Thyroid gland (tissue), 4 donors: ENCODE measurements at regions not wholly inside any gene's neighbourhood (a gene's known extent, or its start where the extent isn't known, plus 50 kb on each side); places are given as distances from the start of the nearest gene placed in this dataset.

Source experiments
- DNase-seq, 2 donors: peaks; one replicate each; pipeline ENCODE4 v3.0.0-alpha.2; 2019
- H3K27ac ChIP-seq, 3 donors: fragments of 200-600 bp; sonication (generic); 1 replicate in 2 of 3; 2 replicates in 1 of 3; pipeline ENCODE4 v1.5.1; 2016 to 2019; ENCODE audit warnings: mild to moderate bottlenecking in 1 of 3, moderate library complexity in 1 of 3
- H3K27me3 ChIP-seq: fragments of 200-600 bp; sonication (generic); one replicate; pipeline ENCODE4 v1.5.1; 2019
- H3K36me3 ChIP-seq, 2 donors: fragments of 200-600 bp; sonication (generic); one replicate each; pipeline ENCODE4 v1.5.1; 2016 to 2019
- H3K4me1 ChIP-seq, 2 donors: fragments of 200-600 bp; sonication (generic); one replicate each; pipeline ENCODE4 v1.5.1; 2017 to 2019
- H3K4me3 ChIP-seq, 3 donors: fragments of 200-600 bp; sonication (generic); replicated peaks in 1 of 3; 1 replicate in 2 of 3; 2 replicates in 1 of 3; pipeline ENCODE4 v1.5.1; 2016; ENCODE audit warnings: mild to moderate bottlenecking in 1 of 3
- H3K9me3 ChIP-seq: fragments of 200-600 bp; sonication (generic); one replicate; pipeline ENCODE4 v1.5.1; 2017
- POLR2A ChIP-seq, 2 donors: fragments of 450-650 bp; IDR thresholded peaks; one replicate each; pipeline ENCODE4 v1.6.1; 2017; ENCODE audit warnings: antibody characterized with exemption in 2 of 2, mild to moderate bottlenecking in 2 of 2, moderate library complexity in 1 of 2
- WGBS, 2 donors: methylation state at CpG; one replicate each; pipeline ENCODE4 v1.1.5; 2017; 5-methylcytosine and 5-hydroxymethylcytosine counted together
- intact Hi-C: fragments of 100-400 bp; cut with DNase I; formaldehyde crosslinking; loops from one replicate; pipeline ENCODE4 v1.15.1; 2023
- TF ChIP-seq, protein P1 (sequence below), 6 experiments: fragments of 200-600 bp in 3 of 6; fragments of 450-650 bp in 3 of 6; sonication (generic) in 3 of 6; IDR thresholded peaks; one replicate each; pipeline ENCODE4 v1.5.1; 2016 to 2019; ENCODE audit warnings: antibody characterized with exemption in 6 of 6, mild to moderate bottlenecking in 2 of 6, inconsistent platforms in 1 of 6, moderate library complexity in 1 of 6

DNA sequence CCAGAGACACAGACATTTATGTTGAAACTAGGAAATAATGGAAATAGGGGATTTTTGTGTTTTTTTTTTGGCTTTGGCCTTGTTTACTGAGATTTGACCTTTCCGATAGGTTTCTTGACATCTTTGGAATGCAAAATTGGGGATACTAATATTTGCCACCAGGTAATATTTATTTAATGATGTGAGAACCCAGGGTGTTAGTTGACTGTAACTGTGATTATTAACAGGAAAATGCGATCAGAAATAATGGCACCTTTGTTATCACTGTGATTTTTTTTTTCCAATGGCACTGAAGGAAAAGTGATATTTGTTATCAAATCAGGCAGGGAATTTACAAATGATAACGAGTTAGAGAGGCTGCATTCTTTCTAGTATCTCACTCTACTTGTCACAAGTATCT is 330.5 kb downstream of the SOX4 start:
- H3K9me3 ChIP-seq: no peaks in the 10 kb centered on the region
- H3K4me1 ChIP-seq: no peaks in the 10 kb centered on the region
- DNase-seq: no peak
- WGBS, 2 donors: 88 to 89% methylated on average over 3 of the region's 3 CpGs
- intact Hi-C loops: no loop called here
- no peaks in the 10 kb centered on the region for H3K27me3 ChIP-seq
- TF ChIP-seq POLR2A (IDR thresholded peaks at IDR 0.05): no peak
- TF ChIP-seq, protein P1, sequence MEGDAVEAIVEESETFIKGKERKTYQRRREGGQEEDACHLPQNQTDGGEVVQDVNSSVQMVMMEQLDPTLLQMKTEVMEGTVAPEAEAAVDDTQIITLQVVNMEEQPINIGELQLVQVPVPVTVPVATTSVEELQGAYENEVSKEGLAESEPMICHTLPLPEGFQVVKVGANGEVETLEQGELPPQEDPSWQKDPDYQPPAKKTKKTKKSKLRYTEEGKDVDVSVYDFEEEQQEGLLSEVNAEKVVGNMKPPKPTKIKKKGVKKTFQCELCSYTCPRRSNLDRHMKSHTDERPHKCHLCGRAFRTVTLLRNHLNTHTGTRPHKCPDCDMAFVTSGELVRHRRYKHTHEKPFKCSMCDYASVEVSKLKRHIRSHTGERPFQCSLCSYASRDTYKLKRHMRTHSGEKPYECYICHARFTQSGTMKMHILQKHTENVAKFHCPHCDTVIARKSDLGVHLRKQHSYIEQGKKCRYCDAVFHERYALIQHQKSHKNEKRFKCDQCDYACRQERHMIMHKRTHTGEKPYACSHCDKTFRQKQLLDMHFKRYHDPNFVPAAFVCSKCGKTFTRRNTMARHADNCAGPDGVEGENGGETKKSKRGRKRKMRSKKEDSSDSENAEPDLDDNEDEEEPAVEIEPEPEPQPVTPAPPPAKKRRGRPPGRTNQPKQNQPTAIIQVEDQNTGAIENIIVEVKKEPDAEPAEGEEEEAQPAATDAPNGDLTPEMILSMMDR (IDR thresholded peaks at IDR 0.05): no peak
- no peak overlapping the region for H3K27ac ChIP-seq
- no peaks in the 10 kb centered on the region for H3K36me3 ChIP-seq
- H3K4me3 ChIP-seq: no peak overlapping the region

DNA sequence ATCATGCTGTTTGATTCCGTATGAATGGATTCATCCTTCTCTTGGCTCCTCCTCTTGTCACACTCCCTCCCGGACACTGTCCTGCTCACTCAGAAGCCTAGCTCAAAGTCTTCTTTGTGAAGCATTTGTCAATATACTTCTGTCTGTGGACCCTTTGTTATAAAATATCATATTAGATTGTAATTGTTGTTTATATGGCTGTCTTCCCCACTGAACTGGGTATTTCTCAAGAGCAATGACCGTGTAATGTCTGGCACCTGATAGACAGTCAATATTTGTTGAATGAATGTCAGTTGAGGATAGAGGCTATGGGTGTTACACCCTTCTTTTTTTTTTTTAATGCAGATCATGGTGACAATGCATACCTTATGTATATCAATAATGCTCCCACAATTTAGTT is 335.3 kb downstream of the SOX4 start:
- no peak for DNase-seq
- intact Hi-C loops: no loop called here
- no peaks in the 10 kb centered on the region for H3K9me3 ChIP-seq
- no peak overlapping the region for H3K27ac ChIP-seq
- no peak overlapping the region for H3K4me3 ChIP-seq
- 91 to 95% methylated on average over 3 of the region's 3 CpGs for WGBS, 2 donors
- TF ChIP-seq, protein P1 (IDR thresholded peaks at IDR 0.05): no peak
- no peak for TF ChIP-seq POLR2A (IDR thresholded peaks at IDR 0.05)
- H3K36me3 ChIP-seq: no peaks in the 10 kb centered on the region
- no peaks in the 10 kb centered on the region for H3K4me1 ChIP-seq
- H3K27me3 ChIP-seq: no peaks in the 10 kb centered on the region

DNA sequence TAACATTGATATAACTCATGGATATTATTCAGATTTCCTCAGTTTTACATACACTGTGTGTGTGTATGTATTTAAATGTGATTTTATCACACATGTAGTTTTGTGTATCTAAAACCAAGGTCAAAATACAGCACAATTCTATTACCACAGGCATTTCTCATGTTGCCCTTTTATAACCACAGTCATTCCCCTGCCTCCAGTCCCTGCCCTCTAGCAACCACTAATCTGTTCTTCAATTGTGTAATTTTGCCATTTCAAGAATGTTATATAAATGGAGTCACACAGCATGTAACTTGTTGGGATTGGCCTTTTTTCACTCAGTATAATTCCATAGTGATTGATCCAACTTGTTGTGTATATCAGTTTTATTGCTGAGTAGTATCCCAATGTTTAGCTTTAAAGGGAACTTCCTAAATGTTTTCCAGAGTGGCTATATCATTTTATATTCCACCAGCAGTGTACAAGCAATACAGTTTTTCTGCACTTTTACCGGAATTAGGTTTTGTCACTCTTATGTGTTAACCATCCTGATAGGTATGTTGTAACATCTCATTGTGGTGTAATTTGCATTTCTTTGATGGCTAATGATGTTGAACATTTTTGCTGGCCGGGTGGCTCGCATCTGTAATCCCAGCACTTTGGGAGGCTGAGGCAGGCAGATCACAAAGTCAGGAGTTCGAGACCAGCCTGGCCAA is 338.2 kb downstream of the SOX4 start:
- peaks cover 6 to 11% of the 10 kb centered on the region in 2 donors for H3K4me1 ChIP-seq

DNA sequence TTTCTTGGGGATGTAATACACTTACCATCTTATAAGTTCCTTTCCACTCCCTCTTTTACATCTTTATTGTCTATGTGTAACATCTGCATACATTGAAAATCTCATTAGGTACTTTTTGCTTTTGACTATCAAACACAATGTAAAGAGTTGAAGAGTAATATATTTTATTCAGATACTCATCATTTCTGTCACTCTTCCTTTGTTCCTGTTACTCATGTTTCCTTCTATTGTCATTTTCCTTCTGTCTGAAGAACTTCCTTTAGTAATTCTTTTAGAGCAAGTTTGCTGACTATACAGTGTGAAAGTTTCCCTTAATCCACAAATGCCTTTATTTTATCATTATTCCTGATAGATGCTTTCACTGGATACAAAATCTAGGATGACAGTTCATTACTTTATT is 339.8 kb downstream of the SOX4 start:
- TF ChIP-seq, protein P1 (IDR thresholded peaks at IDR 0.05): no peak

More for the DNA sequence above, 338.2 kb downstream of the SOX4 start:
- H3K4me3 ChIP-seq: no peak overlapping the region
- WGBS, 2 donors: 97% methylated on average over 4 of the region's 4 CpGs
- TF ChIP-seq, protein P1 (IDR thresholded peaks at IDR 0.05): no peak
- TF ChIP-seq POLR2A (IDR thresholded peaks at IDR 0.05): no peak
- no peaks in the 10 kb centered on the region for H3K9me3 ChIP-seq
- H3K36me3 ChIP-seq: no peaks in the 10 kb centered on the region
- no peaks in the 10 kb centered on the region for H3K27me3 ChIP-seq
- no peak overlapping the region for H3K27ac ChIP-seq
- intact Hi-C loops: no loop called here
- DNase-seq: no peak

DNA sequence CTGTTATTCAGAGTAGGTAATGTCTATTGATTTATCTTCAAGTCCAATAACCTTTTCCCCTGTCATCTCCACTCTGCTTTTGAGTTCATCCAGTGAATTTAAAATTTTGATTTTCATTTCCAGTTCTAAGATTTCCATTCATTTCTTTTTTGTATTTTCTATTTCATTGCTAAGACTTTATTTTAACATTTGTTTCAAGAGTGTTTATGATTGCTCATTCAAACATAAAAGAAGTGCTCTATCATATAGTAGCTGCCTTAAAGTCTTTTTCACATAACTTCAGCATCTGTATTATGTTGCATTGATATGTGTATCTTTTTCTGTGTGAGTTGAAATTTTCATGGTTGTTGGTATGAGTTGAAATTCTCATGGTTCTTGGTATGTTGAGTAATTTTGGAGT is 341.6 kb downstream of the SOX4 start:
- Histone ChIP-seq H3K27ac (peak overlapping the region in 1 of 3 donors; percentile 64), H3K4me1 (peaks cover 6 to 15% of the 10 kb centered on the region in 2 donors), H3K4me3 (no peak overlapping the region), H3K27me3 (no peaks in the 10 kb centered on the region), H3K36me3 (no peaks in the 10 kb centered on the region), H3K9me3 (no peaks in the 10 kb centered on the region)
- no peak for DNase-seq
- TF ChIP-seq POLR2A (IDR thresholded peaks at IDR 0.05): no peak
- TF ChIP-seq, protein P1 (IDR thresholded peaks at IDR 0.05): no peak
- intact Hi-C loops: no loop called here

More for the DNA sequence above, 339.8 kb downstream of the SOX4 start:
- H3K27ac ChIP-seq: no peak overlapping the region
- H3K9me3 ChIP-seq: no peaks in the 10 kb centered on the region
- no peaks in the 10 kb centered on the region for H3K36me3 ChIP-seq
- no peak for DNase-seq
- no peak overlapping the region for H3K4me3 ChIP-seq
- H3K27me3 ChIP-seq: no peaks in the 10 kb centered on the region
- intact Hi-C loops: no loop called here
- H3K4me1 ChIP-seq: peaks cover 6 to 11% of the 10 kb centered on the region in 2 donors
